Stimulated activated naive CD8-positive, alpha-beta T cell treated with anti-CD3 and anti-CD28 coated beads, Interleukin-15, amount 100 ng/mL, for 72 hours (primary cell): ENCODE measurements at regions not wholly inside any gene's neighbourhood (a gene's known extent, or its start where the extent isn't known, plus 50 kb on each side); places are given as distances from the start of the nearest gene placed in this dataset.
"Not testable (repeated sequence)": the region's sequence is repeated elsewhere in the genome, so short reads cannot be mapped to it uniquely, and the experiment has no call there.

ENCODE experiments used
- ATAC-seq: fragments of 150-1000 bp; cut with Tn5 transposase; 2 replicates; pipeline ENCODE4 v1.10.0; 2021; ENCODE audit warnings: mild to moderate bottlenecking, moderate library complexity
- DNase-seq, 2 donors: peaks; one replicate each; pipeline ENCODE4 v3.0.0; 2021 to 2022
- H3K27ac Mint-ChIP-seq, 2 donors: one replicate each; pipeline ENCODE4 v1.8.0; 2022; ENCODE audit warnings: mild to moderate bottlenecking in 2 of 2, mixed read lengths in 2 of 2, moderate library complexity in 2 of 2
- H3K27me3 Mint-ChIP-seq: one replicate; pipeline ENCODE4 v1.8.0; 2022; ENCODE audit warnings: mixed read lengths
- H3K4me1 Mint-ChIP-seq: one replicate; pipeline ENCODE4 v1.8.0; 2022; ENCODE audit warnings: mild to moderate bottlenecking, mixed read lengths
- H3K4me3 Mint-ChIP-seq, 2 donors: one replicate each; pipeline ENCODE4 v1.8.0; 2022; ENCODE audit warnings: mild to moderate bottlenecking in 2 of 2, mixed read lengths in 2 of 2, moderate library complexity in 1 of 2
- H3K9me3 Mint-ChIP-seq, 2 donors: one replicate each; pipeline ENCODE4 v1.8.0; 2022; ENCODE audit warnings: mixed read lengths in 2 of 2

DNA sequence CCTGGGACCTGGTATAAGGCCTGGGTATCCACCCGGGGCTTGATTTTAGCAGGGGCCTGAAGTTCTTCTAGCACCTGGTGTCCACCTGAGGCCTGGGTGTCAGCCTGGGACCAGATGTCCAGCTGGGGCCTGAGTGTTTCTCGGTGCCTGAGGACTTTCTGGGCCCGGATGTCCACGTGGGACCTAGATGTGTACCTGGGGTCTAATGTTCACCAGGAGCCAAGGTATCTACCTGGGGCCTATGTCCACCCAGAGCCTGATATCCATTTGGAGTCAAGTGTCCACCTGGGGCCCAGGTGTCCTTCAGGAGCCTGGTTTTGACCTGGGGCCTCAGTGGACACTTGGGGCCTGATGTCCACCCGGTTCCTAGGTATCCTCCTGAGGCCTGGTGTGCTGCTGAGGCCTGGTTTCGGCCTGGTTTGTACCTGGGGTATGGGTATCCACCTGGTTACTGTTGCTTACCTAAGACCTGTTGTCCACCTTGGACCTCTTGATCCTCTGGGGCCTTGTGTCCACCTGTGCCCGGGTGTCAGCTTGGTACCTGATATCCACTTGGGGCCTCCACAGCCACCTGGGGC, 75.2 kb upstream of the THOC3 start:
- DNase-seq, H3K4me3 Mint-ChIP-seq, H3K27me3 Mint-ChIP-seq, ATAC-seq, H3K9me3 Mint-ChIP-seq: not testable (repeated sequence)
- H3K27ac Mint-ChIP-seq, result peak overlapping the region in 1 of 2 donors; percentile 19
- peaks cover 25% of the 10 kb centered on the region for H3K4me1 Mint-ChIP-seq

DNA sequence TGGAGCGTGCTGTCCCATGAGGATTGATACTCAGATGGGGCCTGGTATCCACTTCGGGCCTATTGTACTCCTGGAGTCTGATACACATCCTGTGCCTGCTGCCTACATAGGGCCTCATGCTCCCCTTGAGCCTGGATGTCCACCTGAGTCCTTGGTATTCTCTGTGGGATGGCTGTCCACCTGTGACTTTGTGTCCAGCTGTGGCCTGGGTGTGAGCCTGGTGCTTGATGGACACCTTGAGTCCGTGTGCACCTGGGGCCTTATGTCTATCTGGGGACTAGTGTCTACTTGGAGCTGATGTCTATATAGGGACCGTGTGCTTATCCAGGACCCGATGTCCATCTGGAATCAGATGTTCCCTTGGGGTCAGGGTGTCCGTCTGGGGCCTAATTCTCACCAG, 75.9 kb upstream of the THOC3 start:
- not testable (repeated sequence) for H3K27me3 Mint-ChIP-seq, DNase-seq, ATAC-seq, H3K9me3 Mint-ChIP-seq, H3K4me3 Mint-ChIP-seq
- peak overlapping the region in 1 of 2 donors; percentile 54 for H3K27ac Mint-ChIP-seq
- peaks cover 27% of the 10 kb centered on the region for H3K4me1 Mint-ChIP-seq

- H3K9me3 Mint-ChIP-seq, ATAC-seq, DNase-seq, H3K4me3 Mint-ChIP-seq, H3K27ac Mint-ChIP-seq, H3K27me3 Mint-ChIP-seq: not testable (repeated sequence)
- H3K4me1 Mint-ChIP-seq, result peaks cover 27% of the 10 kb centered on the region
These were observed 76.3 kb upstream of the THOC3 start for GRCh38 chr5:176044431-176044830.

GRCh38 chr5:176045442-176045841, 77.3 kb upstream of the THOC3 start:
- H3K27me3 Mint-ChIP-seq, H3K27ac Mint-ChIP-seq, H3K4me3 Mint-ChIP-seq, ATAC-seq, H3K9me3 Mint-ChIP-seq, DNase-seq: not testable (repeated sequence)
- peaks cover 22% of the 10 kb centered on the region for H3K4me1 Mint-ChIP-seq

DNA sequence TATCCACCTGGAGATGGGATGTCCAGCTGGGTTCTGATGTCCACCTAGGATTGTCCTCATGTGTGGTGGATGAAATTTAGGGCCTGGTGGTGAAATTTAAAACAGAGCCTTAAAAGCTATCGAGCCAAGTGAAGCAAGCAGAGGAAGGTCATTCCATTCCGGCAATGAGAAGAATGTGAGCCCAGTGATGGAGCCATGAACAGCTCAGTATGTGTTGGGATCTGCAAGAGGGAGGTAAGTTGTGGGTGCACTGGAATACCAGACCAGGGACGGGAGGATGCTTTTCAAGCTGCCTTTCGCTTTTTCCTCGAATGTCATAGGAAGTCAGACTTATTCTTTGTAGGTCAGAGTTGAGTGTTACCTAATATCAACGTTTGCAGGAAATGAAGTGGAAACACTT, 80.6 kb upstream of the THOC3 start:
- DNase-seq, H3K4me1 Mint-ChIP-seq, H3K9me3 Mint-ChIP-seq, H3K27ac Mint-ChIP-seq, ATAC-seq, H3K27me3 Mint-ChIP-seq: not testable (repeated sequence)
- peak overlapping the region in 1 of 2 donors; percentile 13 for H3K4me3 Mint-ChIP-seq

DNA sequence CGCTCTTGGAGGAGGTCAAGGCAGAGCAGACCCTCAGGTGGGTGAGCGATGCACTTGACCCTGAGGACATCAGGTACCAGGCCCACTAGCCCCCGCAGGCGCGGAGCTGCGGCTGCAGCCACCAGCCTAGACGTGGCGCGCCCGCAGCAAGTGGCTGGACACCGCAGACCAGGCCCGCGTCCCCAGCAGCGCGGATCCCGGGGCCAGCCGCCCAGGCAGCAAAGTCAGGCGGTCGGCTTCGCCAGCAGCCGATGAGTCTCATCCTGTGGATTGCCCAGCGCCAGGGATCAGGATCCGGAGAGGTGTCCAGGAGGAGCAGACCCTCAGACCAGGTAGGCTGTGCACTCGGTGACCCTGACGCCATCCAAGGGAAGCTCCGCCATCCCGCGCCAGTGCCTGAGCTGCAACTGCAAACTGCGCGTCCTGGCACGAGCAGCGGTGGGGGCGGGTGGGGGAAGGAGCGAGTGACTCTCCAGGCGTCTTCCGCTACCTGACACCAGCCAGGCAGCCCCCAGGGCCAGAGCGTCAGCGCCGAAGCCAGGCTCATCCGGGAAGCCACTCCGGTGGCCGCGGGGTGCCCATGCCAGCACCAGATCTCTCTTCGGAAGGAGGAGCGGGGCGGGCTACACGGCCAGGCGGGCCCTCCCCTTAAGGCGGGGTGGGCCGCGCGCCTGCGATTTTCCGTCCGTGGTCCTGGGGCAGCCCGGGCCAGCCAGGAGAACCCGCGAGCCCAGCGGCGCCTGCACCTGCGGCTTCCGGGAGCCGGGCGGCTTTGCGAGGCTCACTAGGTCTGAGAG, 92.6 kb upstream of the THOC3 start:
- H3K27me3 Mint-ChIP-seq, H3K4me1 Mint-ChIP-seq, H3K9me3 Mint-ChIP-seq: not testable (repeated sequence)
- peak overlapping the region; percentile 47 to 73 for H3K4me3 Mint-ChIP-seq
- H3K27ac Mint-ChIP-seq, result peak overlapping the region in 1 of 2 donors; percentile 48
- DNase-seq (peak; percentile 44 to 57), ATAC-seq (peak; percentile 98)

- H3K27me3 Mint-ChIP-seq, H3K4me1 Mint-ChIP-seq, ATAC-seq, H3K27ac Mint-ChIP-seq, H3K9me3 Mint-ChIP-seq, DNase-seq: not testable (repeated sequence)
- H3K4me3 Mint-ChIP-seq, result peak overlapping the region; percentile 47 to 73
These were observed 93.1 kb upstream of the THOC3 start for GRCh38 chr5:176061269-176061622.

- not testable (repeated sequence) for H3K4me1 Mint-ChIP-seq, ATAC-seq, DNase-seq, H3K27me3 Mint-ChIP-seq, H3K27ac Mint-ChIP-seq, H3K9me3 Mint-ChIP-seq
- peak overlapping the region in 1 of 2 donors; percentile 73 for H3K4me3 Mint-ChIP-seq
These were observed 93.5 kb upstream of the THOC3 start for GRCh38 chr5:176061660-176062059.

DNA sequence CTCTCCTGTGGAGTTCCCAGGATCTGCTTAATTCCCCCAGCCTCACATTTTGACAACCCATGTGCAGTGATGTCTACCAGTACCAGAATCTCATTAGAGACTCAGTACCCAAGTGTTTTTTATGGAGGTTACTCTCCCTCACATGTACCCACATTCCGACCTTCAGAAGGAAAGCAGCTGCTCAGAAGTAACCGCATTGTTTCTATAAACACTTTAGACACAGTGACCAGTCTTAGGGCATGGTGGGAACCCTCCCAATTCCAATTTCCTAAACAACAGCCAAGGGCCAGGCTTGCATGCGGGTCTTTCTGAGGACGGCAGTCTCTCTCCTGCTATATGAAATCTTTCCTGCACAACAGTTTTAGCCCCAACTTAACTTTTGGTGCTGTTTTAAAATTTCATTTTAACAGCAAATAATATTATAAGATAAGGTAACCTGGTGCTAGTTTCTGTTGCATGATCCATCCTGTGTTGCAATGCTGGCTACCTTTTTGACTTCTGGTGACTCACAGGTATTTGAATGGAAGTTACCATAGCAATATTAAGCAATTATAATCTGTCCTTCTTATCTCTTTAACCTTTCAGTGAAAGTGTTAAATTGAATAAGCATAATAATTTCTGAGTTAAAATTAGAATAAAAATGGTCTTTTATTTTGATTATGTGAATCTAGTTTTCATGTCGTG, 98.3 kb upstream of the THOC3 start:
- not testable (repeated sequence) for H3K4me1 Mint-ChIP-seq, H3K27ac Mint-ChIP-seq, ATAC-seq, H3K27me3 Mint-ChIP-seq, H3K9me3 Mint-ChIP-seq, DNase-seq, H3K4me3 Mint-ChIP-seq

- H3K27me3 Mint-ChIP-seq, H3K4me1 Mint-ChIP-seq, H3K9me3 Mint-ChIP-seq, H3K27ac Mint-ChIP-seq, DNase-seq, ATAC-seq, H3K4me3 Mint-ChIP-seq: not testable (repeated sequence)
These were observed 99.0 kb upstream of the THOC3 start for GRCh38 chr5:176067162-176067561.

GRCh38 chr5:176067948-176068347, 99.8 kb upstream of the THOC3 start:
- not testable (repeated sequence) for H3K9me3 Mint-ChIP-seq, H3K4me1 Mint-ChIP-seq, ATAC-seq, DNase-seq, H3K27ac Mint-ChIP-seq, H3K4me3 Mint-ChIP-seq, H3K27me3 Mint-ChIP-seq

GRCh38 chr5:176073996-176074571, 106.0 kb upstream of the THOC3 start:
- not testable (repeated sequence) for ATAC-seq, H3K27me3 Mint-ChIP-seq, H3K27ac Mint-ChIP-seq, DNase-seq, H3K4me3 Mint-ChIP-seq, H3K9me3 Mint-ChIP-seq, H3K4me1 Mint-ChIP-seq

- H3K27ac Mint-ChIP-seq, ATAC-seq, DNase-seq, H3K4me3 Mint-ChIP-seq, H3K9me3 Mint-ChIP-seq, H3K27me3 Mint-ChIP-seq, H3K4me1 Mint-ChIP-seq: not testable (repeated sequence)
These were observed 115.6 kb upstream of the THOC3 start for GRCh38 chr5:176083717-176084116.

DNA sequence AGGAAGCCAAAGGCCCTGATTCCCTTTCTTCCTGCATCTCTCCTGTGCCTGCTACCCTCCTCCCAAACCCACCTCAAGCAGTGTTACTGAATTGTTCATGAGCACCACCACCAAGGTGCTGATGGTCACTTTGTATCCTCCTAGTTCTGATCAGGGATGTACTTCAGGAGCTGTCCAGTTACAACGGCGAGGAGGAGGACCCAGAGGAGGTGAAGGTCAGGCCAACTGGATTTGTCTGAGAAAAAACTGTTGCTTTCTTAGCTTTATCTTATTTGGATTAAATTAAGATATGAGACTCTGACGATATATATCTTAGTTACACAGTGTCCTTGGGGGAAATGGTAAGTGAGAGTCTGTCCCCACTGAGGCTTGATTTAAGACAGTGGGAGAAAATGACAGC, 135.0 kb upstream of the THOC3 start:
- not testable (repeated sequence) for H3K9me3 Mint-ChIP-seq, ATAC-seq, H3K27me3 Mint-ChIP-seq, H3K4me1 Mint-ChIP-seq, H3K27ac Mint-ChIP-seq, H3K4me3 Mint-ChIP-seq, DNase-seq

GRCh38 chr5:176112888-176113287, 125.3 kb upstream of the SIMC1 start:
- H3K4me1 Mint-ChIP-seq, H3K27ac Mint-ChIP-seq, ATAC-seq, H3K27me3 Mint-ChIP-seq, H3K4me3 Mint-ChIP-seq, DNase-seq, H3K9me3 Mint-ChIP-seq: not testable (repeated sequence)
